ENCODE measurements at regions not wholly inside any gene's neighbourhood (a gene's known extent, or its start where the extent isn't known, plus 50 kb on each side); places are given as distances from the start of the nearest gene placed in this dataset.
A peak's percentile ranks its signal among the peaks of the same experiment; 100 is the strongest.
"Not testable (repeated sequence)": the region's sequence is repeated elsewhere in the genome, so short reads cannot be mapped to it uniquely, and the experiment has no call there.

DNA sequence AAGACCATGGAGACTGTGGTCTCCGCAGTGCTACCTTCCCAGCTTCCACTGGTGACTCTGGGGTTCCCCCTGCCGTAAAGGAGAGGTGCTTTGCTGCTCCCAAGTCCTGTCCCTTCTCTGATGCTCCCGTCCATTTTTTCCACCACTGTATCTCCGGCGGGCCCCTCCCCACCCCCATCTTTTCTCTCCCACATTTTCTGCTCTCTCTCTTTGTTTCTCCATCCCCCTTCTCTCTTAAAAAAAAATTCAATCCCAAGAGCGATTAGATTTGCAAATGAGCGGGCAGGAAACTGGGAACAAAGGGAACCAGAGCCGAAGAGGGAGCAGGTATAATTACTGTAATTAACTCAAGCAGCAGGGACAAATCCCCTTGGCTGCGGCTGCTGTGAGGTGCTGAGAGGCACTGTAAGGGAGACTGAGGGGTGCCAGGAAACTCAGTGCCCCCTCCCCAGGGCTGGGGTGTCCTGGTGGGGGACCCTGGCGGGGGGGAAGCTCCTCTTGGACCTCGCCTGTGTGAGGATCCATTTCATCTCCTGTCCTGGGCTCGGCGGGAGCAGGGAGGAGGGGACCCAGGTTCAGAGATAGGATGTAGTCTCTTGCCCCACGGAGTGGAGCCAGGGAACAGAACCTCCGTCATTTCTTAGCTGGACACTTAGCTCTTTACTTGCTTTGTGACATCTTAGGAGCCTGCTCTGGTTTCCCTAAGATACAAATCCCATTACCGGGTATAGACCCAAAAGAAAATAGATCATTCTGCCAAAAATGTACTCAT lies 140.4 kb upstream of the NRXN3 start:
- intact Hi-C loops (cut with micrococcal nuclease; ENCODE audit: unreplicated experiment): no loop called here
- BruUV-seq (replicated peaks): no TSS peak
- ChIA-PET POLR2A (ENCODE audit: low non-redundant PET) (no interaction called here), CTCF (interaction anchor here (0.9 kb wide), 1 partner anchor 7 kb away, joined by 4 read pairs; no protein-coding TSS in a partner anchor)
- Histone ChIP-seq H3K4me3 (ENCODE audit: low read depth, low read length, poor library complexity, severe bottlenecking) (no peak overlapping the region), H3K27ac (ENCODE audit: low read depth, low read length, poor library complexity, severe bottlenecking) (no peak overlapping the region), H3K4me1 (ENCODE audit: insufficient read depth, low read length, poor library complexity, severe bottlenecking) (peaks cover 11% of the 10 kb centered on the region), H3K36me3 (ENCODE audit: insufficient read depth, low read length, poor library complexity, severe bottlenecking) (no peaks in the 10 kb centered on the region), H3K9me3 (ENCODE audit: low read depth, low read length, poor library complexity, severe bottlenecking) (no peaks in the 10 kb centered on the region), H3K27me3 (replicated peaks; ENCODE audit: insufficient read depth, low read depth, low read length, poor library complexity) (no peaks in the 10 kb centered on the region)
- TF ChIP-seq, protein P1, sequence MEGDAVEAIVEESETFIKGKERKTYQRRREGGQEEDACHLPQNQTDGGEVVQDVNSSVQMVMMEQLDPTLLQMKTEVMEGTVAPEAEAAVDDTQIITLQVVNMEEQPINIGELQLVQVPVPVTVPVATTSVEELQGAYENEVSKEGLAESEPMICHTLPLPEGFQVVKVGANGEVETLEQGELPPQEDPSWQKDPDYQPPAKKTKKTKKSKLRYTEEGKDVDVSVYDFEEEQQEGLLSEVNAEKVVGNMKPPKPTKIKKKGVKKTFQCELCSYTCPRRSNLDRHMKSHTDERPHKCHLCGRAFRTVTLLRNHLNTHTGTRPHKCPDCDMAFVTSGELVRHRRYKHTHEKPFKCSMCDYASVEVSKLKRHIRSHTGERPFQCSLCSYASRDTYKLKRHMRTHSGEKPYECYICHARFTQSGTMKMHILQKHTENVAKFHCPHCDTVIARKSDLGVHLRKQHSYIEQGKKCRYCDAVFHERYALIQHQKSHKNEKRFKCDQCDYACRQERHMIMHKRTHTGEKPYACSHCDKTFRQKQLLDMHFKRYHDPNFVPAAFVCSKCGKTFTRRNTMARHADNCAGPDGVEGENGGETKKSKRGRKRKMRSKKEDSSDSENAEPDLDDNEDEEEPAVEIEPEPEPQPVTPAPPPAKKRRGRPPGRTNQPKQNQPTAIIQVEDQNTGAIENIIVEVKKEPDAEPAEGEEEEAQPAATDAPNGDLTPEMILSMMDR (conservative IDR thresholded peaks at IDR 0.05; ENCODE audit: low read depth, low read length): peak; percentile 28; the same call in 1 of the 2 replicates
- no peak for TF ChIP-seq EZH2 (IDR thresholded peaks at IDR 0.05; ENCODE audit: borderline replicate concordance, low read depth, low read length, poor library complexity, severe bottlenecking)
- peak; percentile 63 for DNase-seq (ENCODE audit: low spot score)

DNA sequence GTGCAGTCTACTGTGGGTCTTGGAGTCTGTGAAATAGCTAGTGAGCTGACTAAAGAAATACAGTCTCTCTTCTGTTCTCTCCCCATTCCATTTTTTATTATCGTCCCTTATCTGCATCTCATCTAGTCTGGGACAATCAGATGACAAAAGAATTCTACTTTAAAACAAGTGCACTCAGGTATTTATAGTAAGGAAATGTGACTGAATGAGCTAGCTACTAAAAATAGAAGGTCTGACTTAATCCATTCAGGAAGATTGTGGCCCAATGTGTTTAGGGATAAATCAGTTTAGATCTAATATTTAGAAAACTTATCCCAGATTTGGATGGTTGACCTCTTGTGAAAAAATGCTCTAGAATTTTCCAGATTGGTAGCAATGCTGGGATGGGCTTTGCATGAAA lies 126.8 kb upstream of the NRXN3 start:
- BruUV-seq (replicated peaks): no TSS peak
- Histone ChIP-seq H3K4me3 (ENCODE audit: low read depth, low read length, poor library complexity, severe bottlenecking) (no peak overlapping the region), H3K27me3 (replicated peaks; ENCODE audit: insufficient read depth, low read depth, low read length, poor library complexity) (no peaks in the 10 kb centered on the region), H3K27ac (ENCODE audit: low read depth, low read length, poor library complexity, severe bottlenecking) (no peak overlapping the region), H3K9me3 (ENCODE audit: low read depth, low read length, poor library complexity, severe bottlenecking) (no peaks in the 10 kb centered on the region), H3K36me3 (ENCODE audit: insufficient read depth, low read length, poor library complexity, severe bottlenecking) (no peaks in the 10 kb centered on the region), H3K4me1 (ENCODE audit: insufficient read depth, low read length, poor library complexity, severe bottlenecking) (no peaks in the 10 kb centered on the region)
- TF ChIP-seq, protein P1 (conservative IDR thresholded peaks at IDR 0.05; ENCODE audit: low read depth, low read length): no peak
- TF ChIP-seq EZH2 (IDR thresholded peaks at IDR 0.05; ENCODE audit: borderline replicate concordance, low read depth, low read length, poor library complexity, severe bottlenecking): no peak
- POLR2A ChIA-PET (ENCODE audit: low non-redundant PET): no interaction called here
- intact Hi-C loops (cut with micrococcal nuclease; ENCODE audit: unreplicated experiment): no loop called here
- no peak for DNase-seq (ENCODE audit: low spot score)
- CTCF ChIA-PET: interaction anchor here (0.6 kb wide), 1 partner anchor 312 kb away, joined by 3 read pairs; no protein-coding TSS in a partner anchor

DNA sequence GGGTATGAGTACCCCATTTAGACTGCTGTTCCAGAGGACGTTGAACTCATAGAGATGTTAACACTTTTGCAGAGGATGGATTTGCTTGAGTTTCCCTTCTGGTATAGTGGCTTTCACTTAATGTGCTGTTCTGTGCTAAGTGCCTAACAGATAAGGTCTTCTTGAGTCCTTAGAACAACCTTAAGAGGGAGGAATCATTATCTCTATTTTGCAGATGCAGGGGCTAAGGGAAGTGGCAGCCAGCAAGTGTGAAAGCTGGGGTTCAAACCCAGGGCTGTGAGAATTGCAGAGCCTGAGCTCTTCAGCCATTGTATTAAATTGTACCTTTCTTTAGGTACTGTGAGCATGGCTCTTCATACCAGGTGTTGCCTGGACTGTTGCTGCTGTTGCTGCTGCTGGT lies 122.1 kb upstream of the NRXN3 start:
- H3K36me3 ChIP-seq (ENCODE audit: insufficient read depth, low read length, poor library complexity, severe bottlenecking): no peaks in the 10 kb centered on the region
- ChIA-PET POLR2A (ENCODE audit: low non-redundant PET) (interaction anchor here (0.6 kb wide), 1 partner anchor 16 kb away, joined by 3 read pairs; no protein-coding TSS in a partner anchor), CTCF (no interaction called here)
- no peaks in the 10 kb centered on the region for H3K9me3 ChIP-seq (ENCODE audit: low read depth, low read length, poor library complexity, severe bottlenecking)
- intact Hi-C loops (cut with micrococcal nuclease; ENCODE audit: unreplicated experiment): no loop called here
- H3K4me1 ChIP-seq (ENCODE audit: insufficient read depth, low read length, poor library complexity, severe bottlenecking): no peaks in the 10 kb centered on the region
- no peak overlapping the region for H3K27ac ChIP-seq (ENCODE audit: low read depth, low read length, poor library complexity, severe bottlenecking)
- H3K27me3 ChIP-seq (replicated peaks; ENCODE audit: insufficient read depth, low read depth, low read length, poor library complexity): no peaks in the 10 kb centered on the region
- no peak for TF ChIP-seq EZH2 (IDR thresholded peaks at IDR 0.05; ENCODE audit: borderline replicate concordance, low read depth, low read length, poor library complexity, severe bottlenecking)
- TF ChIP-seq, protein P1 (conservative IDR thresholded peaks at IDR 0.05; ENCODE audit: low read depth, low read length): no peak
- no TSS peak for BruUV-seq (replicated peaks)
- DNase-seq (ENCODE audit: low spot score): no peak
- H3K4me3 ChIP-seq (ENCODE audit: low read depth, low read length, poor library complexity, severe bottlenecking): no peak overlapping the region

DNA sequence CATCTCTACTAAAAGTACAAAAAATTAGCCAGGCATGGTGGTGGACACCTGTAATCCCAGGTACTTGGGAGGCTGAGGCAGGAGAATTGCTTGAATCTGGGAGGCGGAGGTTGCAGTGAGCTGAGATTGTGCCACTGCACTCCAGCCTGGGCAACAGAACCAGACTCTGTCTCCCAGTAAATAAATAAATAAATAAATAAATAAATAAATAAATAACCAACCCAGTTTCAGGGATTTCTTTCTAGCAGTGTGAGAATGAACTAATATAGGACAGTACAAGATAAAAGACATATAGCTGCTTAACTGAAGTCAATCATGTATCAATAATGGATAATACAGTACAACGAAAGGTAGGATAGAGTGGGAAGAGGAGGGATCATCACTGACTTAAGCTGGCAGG lies 113.3 kb upstream of the NRXN3 start:
- intact Hi-C loops (cut with micrococcal nuclease; ENCODE audit: unreplicated experiment); BruUV-seq (replicated peaks); CTCF ChIA-PET: not testable (repeated sequence)

More for the DNA sequence above, 113.3 kb upstream of the NRXN3 start:
- H3K4me1 ChIP-seq (ENCODE audit: insufficient read depth, low read length, poor library complexity, severe bottlenecking); DNase-seq (ENCODE audit: low spot score); H3K27me3 ChIP-seq (replicated peaks; ENCODE audit: insufficient read depth, low read depth, low read length, poor library complexity); H3K9me3 ChIP-seq (ENCODE audit: low read depth, low read length, poor library complexity, severe bottlenecking); H3K36me3 ChIP-seq (ENCODE audit: insufficient read depth, low read length, poor library complexity, severe bottlenecking); POLR2A ChIA-PET (ENCODE audit: low non-redundant PET); H3K4me3 ChIP-seq (ENCODE audit: low read depth, low read length, poor library complexity, severe bottlenecking); H3K27ac ChIP-seq (ENCODE audit: low read depth, low read length, poor library complexity, severe bottlenecking): not testable (repeated sequence)

All from A673 (cell line).